Small intestine (tissue), 7 donors: ENCODE measurements at regions not wholly inside any gene's neighbourhood (a gene's known extent, or its start where the extent isn't known, plus 50 kb on each side); places are given as distances from the start of the nearest gene placed in this dataset.

ENCODE experiments used
- DNase-seq, 2 donors: peaks; one replicate each; pipeline versions ENCODE4 v3.0.0 to v3.0.0-alpha.2; 2013
- FAIRE-seq: peaks from 2 replicates; lab custom pipeline; 2012; peaks lifted over from hg19 to GRCh38; lab: Jason Lieb, UNC
- H3K27ac ChIP-seq, 3 donors: one replicate each; pipeline ENCODE4 v1.5.1; 2013; ENCODE audit warnings: low read length in 2 of 3, mild to moderate bottlenecking in 2 of 3, control low read depth in 1 of 3, inconsistent platforms in 1 of 3, low read depth in 1 of 3, moderate library complexity in 1 of 3
- H3K27me3 ChIP-seq, 3 donors: one replicate each; pipeline ENCODE4 v1.6.1; 2013; ENCODE audit warnings: low read length in 3 of 3, inconsistent platforms in 1 of 3; ENCODE audit not compliant: control insufficient read depth in 3 of 3, insufficient read depth in 3 of 3
- H3K36me3 ChIP-seq, 3 donors: one replicate each; pipeline ENCODE4 v1.6.1; 2013; ENCODE audit warnings: low read length in 3 of 3, inconsistent platforms in 1 of 3, low read depth in 1 of 3, mild to moderate bottlenecking in 1 of 3, moderate library complexity in 1 of 3; ENCODE audit not compliant: control insufficient read depth in 3 of 3, insufficient read depth in 2 of 3
- H3K4me1 ChIP-seq, 3 donors: one replicate each; pipeline ENCODE4 v1.6.1; 2013; ENCODE audit warnings: low read length in 2 of 3, inconsistent platforms in 1 of 3, low read depth in 1 of 3, mild to moderate bottlenecking in 1 of 3, moderate library complexity in 1 of 3; ENCODE audit not compliant: control insufficient read depth in 3 of 3, insufficient read depth in 2 of 3
- H3K4me3 ChIP-seq, 3 donors: one replicate each; pipeline ENCODE4 v1.5.1; 2013; ENCODE audit warnings: low read length in 3 of 3, control low read depth in 1 of 3, inconsistent platforms in 1 of 3, low read depth in 1 of 3, mild to moderate bottlenecking in 1 of 3, moderate library complexity in 1 of 3
- H3K9me3 ChIP-seq, 2 donors: one replicate each; pipeline ENCODE4 v1.6.1; 2013; ENCODE audit warnings: low read depth in 1 of 2, low read length in 1 of 2; ENCODE audit not compliant: control insufficient read depth in 2 of 2, insufficient read depth in 1 of 2
- WGBS, 3 donors: extraction: QIAGEN DNeasy Blood & Tissue Kit; methylation state at CpG; one replicate each; pipeline ENCODE4 v1.1.7; 2013; 5-methylcytosine and 5-hydroxymethylcytosine counted together
- donor health status: healthy with polysubstance abuse.
- donor health status: control.
- donor health status: control.
- donor health status: Bipolar disorder and iron deficiency.
- donor health status: healthy.

DNA sequence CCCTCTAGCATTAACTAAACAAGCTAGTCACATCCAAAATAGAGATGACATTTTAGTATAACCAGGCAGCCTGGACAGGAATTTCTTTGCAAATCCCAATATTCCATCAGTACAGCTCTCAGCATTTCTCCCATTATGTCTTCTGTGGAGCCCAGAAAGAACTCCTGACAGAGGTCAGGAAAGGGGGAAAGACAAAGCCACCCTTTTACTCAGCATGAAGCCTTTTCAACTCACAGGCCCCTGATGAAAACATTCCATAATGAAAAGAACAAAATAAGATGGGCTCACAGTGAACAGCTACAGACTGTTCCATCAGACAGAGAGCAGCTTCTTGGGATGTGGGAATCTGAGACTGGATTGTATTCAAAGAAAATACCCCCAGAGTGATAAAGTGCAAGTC lies 80.6 kb downstream of the TEX35 start:
- Histone ChIP-seq H3K27ac (no peak overlapping the region), H3K9me3 (peaks cover 0 to 3% of the 10 kb centered on the region in 2 donors), H3K36me3 (no peaks in the 10 kb centered on the region), H3K4me3 (no peak overlapping the region), H3K4me1 (no peaks in the 10 kb centered on the region), H3K27me3 (no peaks in the 10 kb centered on the region)
- FAIRE-seq (no peak), DNase-seq (no peak)

DNA sequence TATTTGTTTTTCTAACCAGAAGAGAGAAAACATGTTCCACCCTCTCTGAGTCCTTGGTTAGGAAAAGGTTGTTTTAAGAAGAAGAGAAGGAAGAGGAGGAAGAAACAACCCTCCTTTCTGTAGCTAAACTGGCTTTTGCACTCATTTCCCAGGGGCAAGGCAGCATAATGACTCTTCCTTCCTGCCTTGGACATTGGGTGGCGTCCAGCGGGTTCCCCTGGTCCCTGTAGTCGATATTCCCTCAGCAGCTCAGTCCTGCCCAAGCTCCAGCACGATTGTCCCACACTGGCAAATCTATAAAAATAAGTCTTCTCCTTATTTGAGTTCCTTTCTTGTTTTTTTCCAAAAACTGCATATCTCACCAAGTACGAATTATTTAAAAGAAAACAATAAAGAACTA lies 81.2 kb downstream of the TEX35 start:
- Histone ChIP-seq H3K27me3 (no peaks in the 10 kb centered on the region), H3K4me1 (no peaks in the 10 kb centered on the region), H3K4me3 (no peak overlapping the region), H3K27ac (no peak overlapping the region), H3K9me3 (peaks cover 0 to 3% of the 10 kb centered on the region in 2 donors), H3K36me3 (no peaks in the 10 kb centered on the region)
- 76 to 93% (median 77%) methylated on average over 5 of the region's 5 CpGs for WGBS, 3 donors
- no peak for FAIRE-seq
- no peak for DNase-seq

- Histone ChIP-seq H3K36me3 (no peaks in the 10 kb centered on the region), H3K9me3 (peaks cover 0 to 3% of the 10 kb centered on the region in 2 donors), H3K4me1 (no peaks in the 10 kb centered on the region), H3K27me3 (no peaks in the 10 kb centered on the region), H3K4me3 (no peak overlapping the region), H3K27ac (no peak overlapping the region)
- 91 to 96% (median 94%) methylated on average over 6 of the region's 6 CpGs for WGBS, 3 donors
- FAIRE-seq (no peak), DNase-seq (no peak)
Measured at GRCh38 chr1:178595491-178595890, 82.6 kb downstream of the TEX35 start.

DNA sequence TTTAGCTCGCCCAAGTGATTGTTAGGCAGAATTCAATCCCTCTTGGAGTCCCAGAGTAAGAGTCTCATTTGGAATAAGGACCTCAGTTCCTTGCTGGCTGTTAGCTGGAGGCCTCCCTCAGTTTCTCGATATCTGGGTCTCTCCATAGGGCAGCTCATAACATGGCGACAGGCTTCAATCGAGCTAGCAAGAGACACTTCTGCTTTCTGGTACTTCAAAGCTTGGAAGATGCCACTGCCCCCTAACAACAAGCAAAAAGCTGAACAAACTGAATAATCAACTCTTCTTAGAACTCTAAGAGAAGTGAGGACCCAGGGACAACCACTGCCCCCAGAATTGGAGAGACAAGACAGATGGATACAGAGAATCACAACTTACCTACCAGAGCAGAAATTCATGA lies 86.2 kb downstream of the TEX35 start:
- DNase-seq (no peak), FAIRE-seq (no peak)
- H3K27me3 ChIP-seq: no peaks in the 10 kb centered on the region
- no peaks in the 10 kb centered on the region for H3K4me1 ChIP-seq
- 92 to 94% (median 93%) methylated on average over 4 of the region's 4 CpGs for WGBS, 3 donors
- no peaks in the 10 kb centered on the region for H3K36me3 ChIP-seq
- H3K9me3 ChIP-seq: no peaks in the 10 kb centered on the region
- no peak overlapping the region for H3K4me3 ChIP-seq
- H3K27ac ChIP-seq: no peak overlapping the region

DNA sequence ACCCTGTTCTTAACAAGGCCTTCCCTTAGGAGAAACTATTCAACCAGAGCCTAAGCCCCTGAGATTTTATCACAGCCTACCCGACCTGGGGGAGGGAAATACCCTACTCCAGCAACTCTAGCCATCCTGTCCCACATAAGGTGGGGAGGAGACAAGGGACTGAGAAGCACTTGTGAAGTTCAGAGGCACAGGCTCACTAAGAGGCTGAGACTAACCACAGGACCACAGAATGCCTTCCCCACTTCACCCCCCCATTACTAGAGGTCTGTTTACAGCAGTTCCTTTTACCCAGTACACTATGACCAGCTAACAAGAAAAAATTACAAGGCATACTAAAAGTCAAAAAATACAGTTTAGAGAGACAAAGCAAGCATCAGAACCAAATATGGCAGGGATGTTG lies 86.8 kb downstream of the TEX35 start:
- Histone ChIP-seq H3K9me3 (no peaks in the 10 kb centered on the region), H3K27me3 (no peaks in the 10 kb centered on the region), H3K4me3 (no peak overlapping the region), H3K27ac (no peak overlapping the region), H3K36me3 (no peaks in the 10 kb centered on the region), H3K4me1 (no peaks in the 10 kb centered on the region)
- no peak for DNase-seq
- no peak for FAIRE-seq
- WGBS, 3 donors: 11 to 35% (median 29%) methylated on average over 1 of the region's 1 CpG

DNA sequence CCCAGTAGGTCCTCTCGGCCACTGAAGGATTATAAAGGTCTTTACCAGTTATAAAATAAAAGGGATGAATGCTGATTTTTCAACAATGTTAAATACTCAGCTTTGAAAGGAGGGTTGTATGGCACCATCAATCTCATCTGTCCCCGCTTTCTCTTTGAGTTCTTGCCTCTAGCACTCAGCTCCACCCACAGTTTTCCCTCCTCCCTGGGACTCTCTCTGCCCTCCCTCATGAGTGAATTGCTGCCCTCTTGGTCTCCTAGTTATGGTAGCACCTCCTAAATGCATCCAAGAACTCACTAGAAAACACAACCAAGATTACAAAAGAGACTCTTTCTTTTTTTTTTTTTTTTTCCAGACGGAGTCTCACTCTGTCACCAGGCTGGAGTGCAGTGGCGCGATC lies 91.0 kb downstream of the TEX35 start:
- DNase-seq (no peak), FAIRE-seq (no peak)
- Histone ChIP-seq H3K36me3 (no peaks in the 10 kb centered on the region), H3K4me3 (no peak overlapping the region), H3K27me3 (no peaks in the 10 kb centered on the region), H3K9me3 (no peaks in the 10 kb centered on the region), H3K4me1 (no peaks in the 10 kb centered on the region), H3K27ac (no peak overlapping the region)
- WGBS, 3 donors: 90 to 99% (median 97%) methylated on average over 3 to 5 of the region's 5 CpGs

DNA sequence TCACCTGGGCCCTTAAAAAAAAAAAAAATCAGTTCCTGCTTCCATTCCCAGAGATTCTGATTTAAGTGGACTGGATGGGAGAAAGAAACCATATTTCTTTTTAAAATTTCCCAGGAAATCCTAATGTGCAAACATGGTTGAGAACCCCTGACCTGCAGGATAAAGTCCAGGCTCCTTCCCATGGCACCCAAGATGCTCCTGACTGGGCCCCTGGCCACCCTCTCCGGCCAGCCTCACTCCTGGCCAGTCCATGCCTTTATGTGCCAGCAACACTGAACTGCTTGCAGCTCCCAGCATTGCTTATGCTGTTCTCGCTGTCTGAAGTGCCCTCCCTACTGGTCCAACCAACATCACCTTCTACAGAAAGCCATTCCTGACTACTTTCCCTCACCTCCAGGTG lies 93.9 kb downstream of the TEX35 start:
- H3K36me3 ChIP-seq: no peaks in the 10 kb centered on the region
- peaks cover 0 to 4% (median 3%) of the 10 kb centered on the region in 3 donors for H3K4me1 ChIP-seq
- FAIRE-seq: no peak
- DNase-seq: no peak
- H3K4me3 ChIP-seq: no peak overlapping the region
- peak overlapping the region in 1 of 3 donors; percentile 43 for H3K27ac ChIP-seq
- H3K9me3 ChIP-seq: no peaks in the 10 kb centered on the region
- WGBS, 3 donors: 93 to 96% (median 93%) methylated on average over 2 of the region's 2 CpGs
- no peaks in the 10 kb centered on the region for H3K27me3 ChIP-seq

- H3K27me3 ChIP-seq: no peaks in the 10 kb centered on the region
- no peak for FAIRE-seq
- WGBS, 3 donors: 71 to 76% (median 72%) methylated on average over 6 of the region's 6 CpGs
- peak overlapping the region in 1 of 3 donors; percentile 73 for H3K27ac ChIP-seq
- H3K4me3 ChIP-seq: no peak overlapping the region
- no peaks in the 10 kb centered on the region for H3K9me3 ChIP-seq
- H3K4me1 ChIP-seq: peaks cover 0 to 4% (median 3%) of the 10 kb centered on the region in 3 donors
- H3K36me3 ChIP-seq: no peaks in the 10 kb centered on the region
- DNase-seq: no peak
Measured at GRCh38 chr1:178607718-178608408, 95.0 kb downstream of the TEX35 start.

- Histone ChIP-seq H3K27ac (peak overlapping the region in 1 of 3 donors; percentile 73), H3K4me3 (no peak overlapping the region), H3K4me1 (peaks cover 0 to 4% (median 3%) of the 10 kb centered on the region in 3 donors), H3K27me3 (no peaks in the 10 kb centered on the region), H3K36me3 (no peaks in the 10 kb centered on the region), H3K9me3 (no peaks in the 10 kb centered on the region)
- no peak for DNase-seq
- WGBS, 3 donors: 16 to 39% (median 31%) methylated on average over 2 of the region's 2 CpGs
- FAIRE-seq: no peak
Measured at GRCh38 chr1:178609015-178609414, 96.1 kb downstream of the TEX35 start.
